ENCODE measurements at regions not wholly inside any gene's neighbourhood (a gene's known extent, or its start where the extent isn't known, plus 50 kb on each side); places are given as distances from the start of the nearest gene placed in this dataset.

- TF ChIP-seq CTCF (IDR thresholded peaks at IDR 0.05; ENCODE audit: low read depth, low read length, poor library complexity, severe bottlenecking), result no peak
- no peak for TF ChIP-seq EZH2phosphoT487 (IDR thresholded peaks at IDR 0.05; ENCODE audit: borderline replicate concordance, low read length)
Measured at GRCh38 chr20:21967481-21967880, 262.0 kb downstream of the PAX1 start.

Data from DOHH2 (cell line).